Lower leg skin (tissue), 4 donors: ENCODE measurements at regions not wholly inside any gene's neighbourhood (a gene's known extent, or its start where the extent isn't known, plus 50 kb on each side); places are given as distances from the start of the nearest gene placed in this dataset.

Experiments used
- DNase-seq, 2 donors: peaks; one replicate each; pipeline ENCODE4 v3.0.0-alpha.2; 2019; ENCODE audit warnings: low spot score in 2 of 2
- H3K4me3 ChIP-seq: fragments of 200-600 bp; sonication (generic); 2 replicates; pipeline ENCODE4 v1.5.1; 2017; ENCODE audit warnings: mild to moderate bottlenecking, low read depth; ENCODE audit not compliant: poor library complexity, severe bottlenecking
- CTCF ChIP-seq, 3 donors: fragments of 450-650 bp; IDR thresholded peaks; one replicate each; pipeline ENCODE4 v1.5.1; 2016; ENCODE audit warnings: antibody characterized with exemption in 3 of 3, mild to moderate bottlenecking in 3 of 3, moderate library complexity in 2 of 3
- POLR2A ChIP-seq, 2 donors: fragments of 450-650 bp; IDR thresholded peaks; one replicate each; pipeline ENCODE4 v1.6.1; 2016 to 2017; ENCODE audit warnings: antibody characterized with exemption in 2 of 2, mild to moderate bottlenecking in 1 of 2, moderate library complexity in 1 of 2
- WGBS, 2 donors: methylation state at CpG; one replicate each; pipeline ENCODE4 v1.1.5; 2018; 5-methylcytosine and 5-hydroxymethylcytosine counted together
- intact Hi-C: fragments of 100-400 bp; cut with DNase I; formaldehyde crosslinking; loops from one replicate; pipeline ENCODE4 v1.15.0; 2023; ENCODE audit warnings: low total_unique reads

GRCh38 chr5:53394808-53395207 lies 85.6 kb upstream of the FST start:
- no peak overlapping the region for H3K4me3 ChIP-seq
- no peak for DNase-seq
- TF ChIP-seq CTCF (IDR thresholded peaks at IDR 0.05) (no peak), POLR2A (IDR thresholded peaks at IDR 0.05) (no peak)
- intact Hi-C loops, result no loop called here

- no peak for TF ChIP-seq CTCF (IDR thresholded peaks at IDR 0.05)
- TF ChIP-seq POLR2A (IDR thresholded peaks at IDR 0.05), result no peak
- WGBS, 2 donors, result 74 to 81% methylated on average over 5 of the region's 5 CpGs
- no peak for DNase-seq
- intact Hi-C loops, result no loop called here
- H3K4me3 ChIP-seq, result no peak overlapping the region
Observed at GRCh38 chr5:53397141-53397757, 83.2 kb upstream of the FST start.

- DNase-seq, result no peak
- 35 to 49% methylated on average over 2 of the region's 2 CpGs for WGBS, 2 donors
- TF ChIP-seq POLR2A (IDR thresholded peaks at IDR 0.05) (no peak), CTCF (IDR thresholded peaks at IDR 0.05) (no peak)
- no peak overlapping the region for H3K4me3 ChIP-seq
- intact Hi-C loops, result no loop called here
Observed at GRCh38 chr5:53397845-53398244, 82.6 kb upstream of the FST start.

GRCh38 chr5:53399926-53400697 lies 80.3 kb upstream of the FST start:
- no peak for TF ChIP-seq POLR2A (IDR thresholded peaks at IDR 0.05)
- TF ChIP-seq CTCF (IDR thresholded peaks at IDR 0.05), result no peak
- no peak for DNase-seq
- no peak overlapping the region for H3K4me3 ChIP-seq
- intact Hi-C loops, result no loop called here
- 79 to 89% methylated on average over 2 of the region's 2 CpGs for WGBS, 2 donors

GRCh38 chr5:53403291-53403690 lies 77.1 kb upstream of the FST start:
- intact Hi-C loops, result no loop called here

More at GRCh38 chr5:53403291-53403690, 77.1 kb upstream of the FST start:
- 84 to 89% methylated on average over 3 of the region's 3 CpGs for WGBS, 2 donors
- no peak overlapping the region for H3K4me3 ChIP-seq
- no peak for DNase-seq
- TF ChIP-seq CTCF (IDR thresholded peaks at IDR 0.05), result no peak
- no peak for TF ChIP-seq POLR2A (IDR thresholded peaks at IDR 0.05)
